ENCODE measurements at regions not wholly inside any gene's neighbourhood (a gene's known extent, or its start where the extent isn't known, plus 50 kb on each side); places are given as distances from the start of the nearest gene placed in this dataset.

DNA sequence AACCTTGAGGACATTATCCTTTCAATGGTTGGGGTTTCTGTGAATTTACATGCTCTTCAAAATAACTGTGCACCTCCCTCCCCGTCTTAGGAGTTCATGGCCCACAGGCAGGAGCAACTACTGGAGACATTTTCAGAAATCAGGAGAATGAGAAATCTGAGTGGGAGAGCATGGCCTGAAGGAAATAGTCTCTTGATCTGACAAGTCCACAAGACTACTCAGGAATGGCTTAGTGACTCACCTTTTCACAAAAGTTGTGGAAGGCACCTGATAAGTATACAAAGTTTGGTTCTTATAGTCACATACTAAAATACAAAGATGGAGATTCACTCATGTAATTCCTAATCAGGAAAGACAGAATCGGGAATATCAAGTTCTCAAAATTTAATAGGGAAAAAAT lies 83.6 kb upstream of the NCKAP5 start:
- Histone ChIP-seq H3K36me3 (ENCODE audit: control insufficient read depth in 2 of 4, insufficient read depth in 4 of 4, low read length in 3 of 4) (no peaks in the 10 kb centered on the region), H3K4me3 (ENCODE audit: extremely low read depth in 1 of 4, insufficient read depth in 2 of 4, low read depth in 3 of 4, low read length in 4 of 4) (no peak overlapping the region), H3K27me3 (replicated peaks in 1 of 4; ENCODE audit: control insufficient read depth in 3 of 4, extremely low read depth in 1 of 4, insufficient read depth in 3 of 4, low read length in 3 of 4) (no peaks in the 10 kb centered on the region), H3K4me1 (replicated peaks in 1 of 4; ENCODE audit: control insufficient read depth in 3 of 4, insufficient read depth in 4 of 4, low read length in 3 of 4) (no peaks in the 10 kb centered on the region), H4K91ac (replicated peaks; ENCODE audit: insufficient read length, low read length) (no peak overlapping the region), H3K23me2 (ENCODE audit: low read depth, low read length) (no peaks in the 10 kb centered on the region; the same call in 1 of the 2 replicates), H3K56ac (replicated peaks; ENCODE audit: insufficient read length, low read depth, low read length) (no peak overlapping the region), H2BK120ac (replicated peaks; ENCODE audit: low read depth, low read length) (no peak overlapping the region), H3K4me2 (ENCODE audit: insufficient read depth in 1 of 2, low read depth in 2 of 2, low read length in 2 of 2) (no peak overlapping the region), H3K9me3 (ENCODE audit: insufficient read depth in 2 of 2, low read depth in 1 of 2, low read length in 1 of 2) (no peaks in the 10 kb centered on the region; a peak in 1 of 4 replicates), H3K23ac (ENCODE audit: insufficient read length) (no peak overlapping the region), H3K79me2 (ENCODE audit: control insufficient read depth in 1 of 2, insufficient read depth in 2 of 2, low read length in 2 of 2) (no peaks in the 10 kb centered on the region), H4K5ac (ENCODE audit: insufficient read length, low read depth, low read length) (no peak overlapping the region), H2AK5ac (ENCODE audit: low read depth, low read length) (no peak overlapping the region), H2BK20ac (ENCODE audit: low read length) (no peak overlapping the region), H3K9ac (replicated peaks in 1 of 4; ENCODE audit: extremely low read depth in 1 of 4, low read depth in 3 of 4, low read length in 3 of 4) (no peak overlapping the region), H2AFZ (ENCODE audit: low read length) (no peak overlapping the region), H3K27ac (ENCODE audit: low read depth, low read length) (no peak overlapping the region), H3K79me1 (ENCODE audit: low read depth, low read length) (no peaks in the 10 kb centered on the region), H2BK5ac (ENCODE audit: low read depth, low read length) (no peak overlapping the region), H3K18ac (ENCODE audit: extremely low read depth, low read length) (no peak overlapping the region), H3K4ac (replicated peaks; ENCODE audit: insufficient read length, low read depth, low read length) (no peak overlapping the region), H2BK15ac (ENCODE audit: low read length) (no peak overlapping the region), H3K14ac (ENCODE audit: insufficient read length) (no peak overlapping the region), H2BK12ac (ENCODE audit: low read depth, low read length) (no peak overlapping the region), H4K8ac (ENCODE audit: extremely low read depth, insufficient read depth, low read length) (no peak overlapping the region), H4K20me1 (replicated peaks in 1 of 2; ENCODE audit: control insufficient read depth in 1 of 2, insufficient read depth in 2 of 2, low read length in 2 of 2) (no peaks in the 10 kb centered on the region)
- FAIRE-seq (no peak), DNase-seq (ENCODE audit: low read depth in 1 of 2, low spot score in 2 of 2) (no peak)
- POLR2A ChIA-PET (ENCODE audit: partially characterized antibody): no interaction called here
- WGBS, 2 experiments (ENCODE audit: extremely low coverage in 1 of 2, insufficient coverage in 1 of 2, insufficient read length in 1 of 2, insufficient replicate concordance in 2 of 2, low coverage in 1 of 2, low lambda C conversion rate in 2 of 2, missing lambda C conversion rate in 1 of 2): 84% methylated on average over 2 of the region's 2 CpGs; no CpG with 5 or more reads in 1 of the 2 experiments
- CTCF ChIA-PET (ENCODE audit: partially characterized antibody): no interaction called here
- TF ChIP-seq, protein P1, sequence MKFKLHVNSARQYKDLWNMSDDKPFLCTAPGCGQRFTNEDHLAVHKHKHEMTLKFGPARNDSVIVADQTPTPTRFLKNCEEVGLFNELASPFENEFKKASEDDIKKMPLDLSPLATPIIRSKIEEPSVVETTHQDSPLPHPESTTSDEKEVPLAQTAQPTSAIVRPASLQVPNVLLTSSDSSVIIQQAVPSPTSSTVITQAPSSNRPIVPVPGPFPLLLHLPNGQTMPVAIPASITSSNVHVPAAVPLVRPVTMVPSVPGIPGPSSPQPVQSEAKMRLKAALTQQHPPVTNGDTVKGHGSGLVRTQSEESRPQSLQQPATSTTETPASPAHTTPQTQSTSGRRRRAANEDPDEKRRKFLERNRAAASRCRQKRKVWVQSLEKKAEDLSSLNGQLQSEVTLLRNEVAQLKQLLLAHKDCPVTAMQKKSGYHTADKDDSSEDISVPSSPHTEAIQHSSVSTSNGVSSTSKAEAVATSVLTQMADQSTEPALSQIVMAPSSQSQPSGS (IDR thresholded peaks at IDR 0.05; ENCODE audit: low read length): no peak
- no peak for TF ChIP-seq HDAC6 (IDR thresholded peaks at IDR 0.05; ENCODE audit: low read depth, low read length)
- no peak for TF ChIP-seq SIN3A (conservative IDR thresholded peaks at IDR 0.05 in 1 of 2, IDR thresholded peaks at IDR 0.05 in 1 of 2; ENCODE audit: low read depth in 1 of 2, low read length in 2 of 2)
- TF ChIP-seq, protein P2, sequence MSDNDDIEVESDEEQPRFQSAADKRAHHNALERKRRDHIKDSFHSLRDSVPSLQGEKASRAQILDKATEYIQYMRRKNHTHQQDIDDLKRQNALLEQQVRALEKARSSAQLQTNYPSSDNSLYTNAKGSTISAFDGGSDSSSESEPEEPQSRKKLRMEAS (IDR thresholded peaks at IDR 0.05): no peak
- TF ChIP-seq RFX5 (IDR thresholded peaks at IDR 0.05; ENCODE audit: borderline replicate concordance, low read depth, low read length): no peak
- TF ChIP-seq, protein P3, sequence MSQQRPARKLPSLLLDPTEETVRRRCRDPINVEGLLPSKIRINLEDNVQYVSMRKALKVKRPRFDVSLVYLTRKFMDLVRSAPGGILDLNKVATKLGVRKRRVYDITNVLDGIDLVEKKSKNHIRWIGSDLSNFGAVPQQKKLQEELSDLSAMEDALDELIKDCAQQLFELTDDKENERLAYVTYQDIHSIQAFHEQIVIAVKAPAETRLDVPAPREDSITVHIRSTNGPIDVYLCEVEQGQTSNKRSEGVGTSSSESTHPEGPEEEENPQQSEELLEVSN (IDR thresholded peaks at IDR 0.05): no peak
- no peak for TF ChIP-seq NRF1 (IDR thresholded peaks at IDR 0.05; ENCODE audit: low read depth, low read length)
- no peak for TF ChIP-seq FOSL1 (IDR thresholded peaks at IDR 0.05; ENCODE audit: insufficient read depth, low read depth, low read length)
- no peak for TF ChIP-seq RAD21 (IDR thresholded peaks at IDR 0.05 in 1 of 2, conservative IDR thresholded peaks at IDR 0.05 in 1 of 2; ENCODE audit: low read depth in 2 of 2, low read length in 2 of 2)
- no peak for TF ChIP-seq MAFK (IDR thresholded peaks at IDR 0.05; ENCODE audit: low read depth, low read length)

Data from H1 (cell line).